Sigmoid colon (tissue), 4 donors: ENCODE measurements at regions not wholly inside any gene's neighbourhood (a gene's known extent, or its start where the extent isn't known, plus 50 kb on each side); places are given as distances from the start of the nearest gene placed in this dataset.

ENCODE experiments used
- POLR2AphosphoS5 ChIP-seq, 4 donors: sonication (generic); formaldehyde crosslinking; IDR thresholded peaks; one replicate each; pipeline ENCODE4 v1.6.1; 2017; ENCODE audit warnings: antibody characterized with exemption in 4 of 4
- TF ChIP-seq, protein P1 (sequence below), 4 experiments: fragments of 450-650 bp in 3 of 4; fragments of 200-600 bp in 1 of 4; IDR thresholded peaks; one replicate each; pipeline ENCODE4 v1.5.1; 2016 to 2019; ENCODE audit warnings: antibody characterized with exemption in 4 of 4, mild to moderate bottlenecking in 3 of 4, moderate library complexity in 2 of 4

DNA sequence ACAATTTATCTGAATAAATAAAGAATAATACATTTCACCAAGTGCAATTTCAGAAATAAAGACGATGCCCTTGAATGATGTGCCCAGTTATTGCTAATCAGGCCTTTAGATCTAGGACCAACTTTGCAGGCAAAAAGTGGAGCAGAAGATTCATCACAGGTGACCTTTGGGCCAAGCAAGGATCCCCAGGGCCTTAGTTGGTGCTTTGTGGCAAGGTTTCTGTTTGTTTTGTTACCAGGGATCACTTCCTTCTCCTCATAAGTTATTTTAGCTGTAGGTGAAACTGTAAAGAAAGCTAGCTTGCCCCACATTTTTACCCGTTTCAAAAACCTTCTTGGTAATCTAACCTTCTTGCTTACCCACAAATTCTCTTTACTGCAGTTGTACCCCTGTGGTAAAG is 323.2 kb downstream of the NEBL start:
- TF ChIP-seq, protein P1, sequence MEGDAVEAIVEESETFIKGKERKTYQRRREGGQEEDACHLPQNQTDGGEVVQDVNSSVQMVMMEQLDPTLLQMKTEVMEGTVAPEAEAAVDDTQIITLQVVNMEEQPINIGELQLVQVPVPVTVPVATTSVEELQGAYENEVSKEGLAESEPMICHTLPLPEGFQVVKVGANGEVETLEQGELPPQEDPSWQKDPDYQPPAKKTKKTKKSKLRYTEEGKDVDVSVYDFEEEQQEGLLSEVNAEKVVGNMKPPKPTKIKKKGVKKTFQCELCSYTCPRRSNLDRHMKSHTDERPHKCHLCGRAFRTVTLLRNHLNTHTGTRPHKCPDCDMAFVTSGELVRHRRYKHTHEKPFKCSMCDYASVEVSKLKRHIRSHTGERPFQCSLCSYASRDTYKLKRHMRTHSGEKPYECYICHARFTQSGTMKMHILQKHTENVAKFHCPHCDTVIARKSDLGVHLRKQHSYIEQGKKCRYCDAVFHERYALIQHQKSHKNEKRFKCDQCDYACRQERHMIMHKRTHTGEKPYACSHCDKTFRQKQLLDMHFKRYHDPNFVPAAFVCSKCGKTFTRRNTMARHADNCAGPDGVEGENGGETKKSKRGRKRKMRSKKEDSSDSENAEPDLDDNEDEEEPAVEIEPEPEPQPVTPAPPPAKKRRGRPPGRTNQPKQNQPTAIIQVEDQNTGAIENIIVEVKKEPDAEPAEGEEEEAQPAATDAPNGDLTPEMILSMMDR (IDR thresholded peaks at IDR 0.05) = no peak
- TF ChIP-seq POLR2AphosphoS5 (IDR thresholded peaks at IDR 0.05) = no peak
